Caco-2 (cell line): ENCODE measurements at regions not wholly inside any gene's neighbourhood (a gene's known extent, or its start where the extent isn't known, plus 50 kb on each side); places are given as distances from the start of the nearest gene placed in this dataset.

ENCODE experiments used
- BruUV-seq: library from RNA; stranded (reverse); fragments of 400-500 nt; replicated peaks from 2 replicates; lab custom pipeline; 2021; lab: Mats Ljungman, UMichigan
- CTCF ChIA-PET: fragments of 300-600 bp; sonication (Branson Sonifier 250); formaldehyde crosslinking; loops from one replicate; lab custom pipeline; 2022; ENCODE audit warnings: antibody characterized with exemption; lab: Charles Lee
- POLR2A ChIA-PET: fragments of 300-600 bp; sonication (Branson Sonifier 250); formaldehyde crosslinking; loops from one replicate; lab custom pipeline; 2022; ENCODE audit warnings: antibody characterized with exemption; lab: Charles Lee
- DNase-seq, 2 experiments: peaks; one replicate each; pipeline versions ENCODE4 v3.0.0 to v3.0.0-alpha.2; 2020 to 2022
- H3K27me3 ChIP-seq: replicated peaks from 2 replicates; pipeline ENCODE4 v1.6.0; 2011; ENCODE audit warnings: low read length; ENCODE audit not compliant: control insufficient read depth, insufficient read depth
- H3K36me3 ChIP-seq: 2 replicates; pipeline ENCODE4 v1.5.1; 2011; ENCODE audit warnings: low read length; ENCODE audit not compliant: control insufficient read depth, insufficient read depth
- H3K4me1 ChIP-seq: fragments of 250-450 bp; sonication (Bioruptor Pico); 2 replicates; pipeline ENCODE4 v1.5.1; 2020; ENCODE audit warnings: mild to moderate bottlenecking
- H3K4me3 ChIP-seq: 2 replicates; pipeline ENCODE4 v1.5.1; 2011; ENCODE audit warnings: low read depth, mild to moderate bottlenecking, control low read depth, low read length
- H3K9me3 ChIP-seq: fragments of 250-450 bp; sonication (Bioruptor Pico); 2 replicates; pipeline ENCODE4 v1.5.1; 2020; ENCODE audit warnings: mild to moderate bottlenecking, moderate library complexity
- H3K27ac Mint-ChIP-seq: one replicate; pipeline ENCODE4 v1.8.0; 2022; ENCODE audit warnings: mixed read lengths; ENCODE audit not compliant: unreplicated experiment
- H3K27me3 Mint-ChIP-seq: one replicate; pipeline ENCODE4 v1.8.0; 2022; ENCODE audit warnings: mixed read lengths; ENCODE audit not compliant: insufficient read depth, unreplicated experiment
- H3K36me3 Mint-ChIP-seq: one replicate; pipeline ENCODE4 v1.8.0; 2022; ENCODE audit warnings: mild to moderate bottlenecking, mixed read lengths; ENCODE audit not compliant: insufficient read depth, unreplicated experiment
- H3K4me1 Mint-ChIP-seq: one replicate; pipeline ENCODE4 v1.8.0; 2022; ENCODE audit warnings: low read depth, mixed read lengths; ENCODE audit not compliant: unreplicated experiment
- H3K4me3 Mint-ChIP-seq: one replicate; pipeline ENCODE4 v1.8.0; 2022; ENCODE audit warnings: mild to moderate bottlenecking, moderate library complexity, mixed read lengths; ENCODE audit not compliant: unreplicated experiment
- H3K9me3 Mint-ChIP-seq: one replicate; pipeline ENCODE4 v1.8.0; 2022; ENCODE audit warnings: mixed read lengths; ENCODE audit not compliant: unreplicated experiment
- CTCF ChIP-seq, 2 experiments: fragments of 200-600 bp in 1 of 2; IDR thresholded peaks; 1 replicate in 1 of 2; 2 replicates in 1 of 2; pipeline versions ENCODE4 v1.5.1 to v1.8.0; 2011 to 2022; ENCODE audit warnings: antibody characterized with exemption in 1 of 2, control low read depth in 1 of 2, inconsistent platforms in 1 of 2, low read depth in 1 of 2, low read length in 1 of 2, mild to moderate bottlenecking in 1 of 2, moderate library complexity in 1 of 2; ENCODE audit not compliant: insufficient read depth in 1 of 2, severe bottlenecking in 1 of 2, unreplicated experiment in 1 of 2
- intact Hi-C: fragments of 100-400 bp; cut with micrococcal nuclease; formaldehyde crosslinking; loops from one replicate; pipeline ENCODE4 v1.10.0; 2022; ENCODE audit not compliant: unreplicated experiment

GRCh38 chr9:95587021-95587964 is 70.5 kb upstream of the PTCH1 start:
- no peaks in the 10 kb centered on the region for H3K9me3 Mint-ChIP-seq
- Histone ChIP-seq H3K36me3 (no peaks in the 10 kb centered on the region), H3K4me3 (no peak overlapping the region), H3K27me3 (no peaks in the 10 kb centered on the region), H3K9me3 (no peaks in the 10 kb centered on the region), H3K4me1 (no peaks in the 10 kb centered on the region)
- no peak overlapping the region for H3K27ac Mint-ChIP-seq
- H3K36me3 Mint-ChIP-seq: no peaks in the 10 kb centered on the region
- intact Hi-C loops: no loop called here
- ChIA-PET POLR2A (no interaction called here), CTCF (no interaction called here)
- TF ChIP-seq CTCF (IDR thresholded peaks at IDR 0.05; ENCODE audit: insufficient read depth in 1 of 2, low read depth in 1 of 2, low read length in 1 of 2, severe bottlenecking in 1 of 2, unreplicated experiment in 1 of 2): no peak
- no peak overlapping the region for H3K4me3 Mint-ChIP-seq
- H3K27me3 Mint-ChIP-seq: peaks cover 6% of the 10 kb centered on the region
- no TSS peak for BruUV-seq
- H3K4me1 Mint-ChIP-seq: peaks cover under 1% of the 10 kb centered on the region
- DNase-seq: no peak

GRCh38 chr9:95586326-95586725 is 69.6 kb upstream of the PTCH1 start:
- Mint-ChIP-seq H3K27ac (no peak overlapping the region), H3K27me3 (peaks cover 6% of the 10 kb centered on the region), H3K4me1 (peaks cover 7% of the 10 kb centered on the region), H3K9me3 (no peaks in the 10 kb centered on the region), H3K4me3 (no peak overlapping the region), H3K36me3 (no peaks in the 10 kb centered on the region)
- no peaks in the 10 kb centered on the region for H3K27me3 ChIP-seq
- H3K36me3 ChIP-seq: no peaks in the 10 kb centered on the region
- ChIA-PET POLR2A (no interaction called here), CTCF (no interaction called here)
- BruUV-seq: no TSS peak
- no peak overlapping the region for H3K4me3 ChIP-seq
- no peak for TF ChIP-seq CTCF (IDR thresholded peaks at IDR 0.05; ENCODE audit: insufficient read depth in 1 of 2, low read depth in 1 of 2, low read length in 1 of 2, severe bottlenecking in 1 of 2, unreplicated experiment in 1 of 2)
- H3K9me3 ChIP-seq: no peaks in the 10 kb centered on the region
- H3K4me1 ChIP-seq: no peaks in the 10 kb centered on the region
- DNase-seq: no peak
- intact Hi-C loops: no loop called here

- BruUV-seq: no TSS peak
- Histone ChIP-seq H3K4me1 (no peaks in the 10 kb centered on the region), H3K36me3 (no peaks in the 10 kb centered on the region), H3K9me3 (no peaks in the 10 kb centered on the region), H3K27me3 (no peaks in the 10 kb centered on the region), H3K4me3 (no peak overlapping the region)
- Mint-ChIP-seq H3K9me3 (no peaks in the 10 kb centered on the region), H3K4me1 (peaks cover 11% of the 10 kb centered on the region), H3K27me3 (peaks cover 6% of the 10 kb centered on the region), H3K36me3 (no peaks in the 10 kb centered on the region), H3K4me3 (no peak overlapping the region), H3K27ac (no peak overlapping the region)
- ChIA-PET POLR2A (no interaction called here), CTCF (no interaction called here)
- no peak for TF ChIP-seq CTCF (IDR thresholded peaks at IDR 0.05; ENCODE audit: insufficient read depth in 1 of 2, low read depth in 1 of 2, low read length in 1 of 2, severe bottlenecking in 1 of 2, unreplicated experiment in 1 of 2)
- intact Hi-C loops: no loop called here
- DNase-seq: no peak
These were observed 69.1 kb upstream of the PTCH1 start for GRCh38 chr9:95585824-95586223.
